ENCODE measurements at regions not wholly inside any gene's neighbourhood (a gene's known extent, or its start where the extent isn't known, plus 50 kb on each side); places are given as distances from the start of the nearest gene placed in this dataset.

- TF ChIP-seq CTCF (IDR thresholded peaks at IDR 0.05) (no peak), POLR2A (IDR thresholded peaks at IDR 0.05) (no peak)
These were observed 55.5 kb upstream of the URI1 start for GRCh38 chr19:29886586-29886985.

Data from heart left ventricle (tissue), 13 donors.